ENCODE measurements at regions not wholly inside any gene's neighbourhood (a gene's known extent, or its start where the extent isn't known, plus 50 kb on each side); places are given as distances from the start of the nearest gene placed in this dataset.
A peak's percentile ranks its signal among the peaks of the same experiment; 100 is the strongest.

- H3F3A ChIP-seq (replicated peaks; ENCODE audit: low read depth), result no peaks in the 10 kb centered on the region
- no peak overlapping the region for H3K4me3 ChIP-seq
- H3K4me3 Mint-ChIP-seq, result no peak overlapping the region
- no peaks in the 10 kb centered on the region for H3K36me3 Mint-ChIP-seq (ENCODE audit: low read depth)
- no peaks in the 10 kb centered on the region for H3K9me2 ChIP-seq (ENCODE audit: insufficient read depth)
- no peaks in the 10 kb centered on the region for H3K79me2 ChIP-seq (replicated peaks; ENCODE audit: insufficient read depth)
- H3K27me3 ChIP-seq (ENCODE audit: insufficient read depth), result no peaks in the 10 kb centered on the region
- no peaks in the 10 kb centered on the region for H4K20me1 ChIP-seq (replicated peaks; ENCODE audit: insufficient read depth)
- H3K9me3 Mint-ChIP-seq, result no peaks in the 10 kb centered on the region
- H3K36me3 ChIP-seq (ENCODE audit: insufficient read depth), result no peaks in the 10 kb centered on the region
- ATAC-seq (no peak), DNase-seq (ENCODE audit: low spot score) (no peak)
- no peaks in the 10 kb centered on the region for H3K27me3 Mint-ChIP-seq (ENCODE audit: insufficient read depth, low read depth, poor library complexity)
- no peak overlapping the region for H3K27ac ChIP-seq (ENCODE audit: low read depth)
- H3K4me2 ChIP-seq, result no peak overlapping the region
- peaks cover 4% of the 10 kb centered on the region; the same call in 1 of the 3 replicates for H3K4me1 Mint-ChIP-seq
- no peak overlapping the region for H2AFZ ChIP-seq
- no peak for TF ChIP-seq ZNF331 (CRISPR knock-in tag; IDR thresholded peaks at IDR 0.05; ENCODE audit: low read depth)
- TF ChIP-seq ZNF114 (CRISPR knock-in tag; IDR thresholded peaks at IDR 0.05), result no peak
- TF ChIP-seq REST (IDR thresholded peaks at IDR 0.05; ENCODE audit: unreplicated experiment), result no peak
- TF ChIP-seq ETS1 (IDR thresholded peaks at IDR 0.05), result no peak
- no peaks in the 10 kb centered on the region for H3K4me1 ChIP-seq (ENCODE audit: insufficient read depth)
- H3K27ac Mint-ChIP-seq, result no peak overlapping the region
These were observed 137.3 kb upstream of the GOLIM4 start for GRCh38 chr3:168233001-168233400.

GRCh38 chr3:168223085-168223484 is 127.4 kb upstream of the GOLIM4 start:
- Histone ChIP-seq H3K4me1 (ENCODE audit: insufficient read depth) (no peaks in the 10 kb centered on the region; the same call in 1 of the 2 replicates), H2AFZ (no peak overlapping the region), H3K36me3 (ENCODE audit: insufficient read depth) (no peaks in the 10 kb centered on the region), H3K9me2 (ENCODE audit: insufficient read depth) (no peaks in the 10 kb centered on the region; the same call in 1 of the 2 replicates), H3K4me2 (no peak overlapping the region), H3F3A (replicated peaks; ENCODE audit: low read depth) (no peaks in the 10 kb centered on the region), H4K20me1 (replicated peaks; ENCODE audit: insufficient read depth) (no peaks in the 10 kb centered on the region), H3K4me3 (no peak overlapping the region), H3K27me3 (ENCODE audit: insufficient read depth) (no peaks in the 10 kb centered on the region), H3K27ac (ENCODE audit: low read depth) (no peak overlapping the region), H3K79me2 (replicated peaks; ENCODE audit: insufficient read depth) (no peaks in the 10 kb centered on the region)
- TF ChIP-seq ETS1 (IDR thresholded peaks at IDR 0.05), result no peak
- Mint-ChIP-seq H3K4me3 (no peak overlapping the region), H3K27ac (no peak overlapping the region), H3K4me1 (peaks cover 15% of the 10 kb centered on the region), H3K27me3 (ENCODE audit: insufficient read depth, low read depth, poor library complexity) (no peaks in the 10 kb centered on the region), H3K36me3 (ENCODE audit: low read depth) (no peaks in the 10 kb centered on the region), H3K9me3 (no peaks in the 10 kb centered on the region)
- DNase-seq (ENCODE audit: low spot score) (peak; percentile 4), ATAC-seq (peak; percentile 69)

Data from GM23338 (cell line).